ENCODE measurements at regions not wholly inside any gene's neighbourhood (a gene's known extent, or its start where the extent isn't known, plus 50 kb on each side); places are given as distances from the start of the nearest gene placed in this dataset.
"Not testable (repeated sequence)": the region's sequence is repeated elsewhere in the genome, so short reads cannot be mapped to it uniquely, and the experiment has no call there.

DNA sequence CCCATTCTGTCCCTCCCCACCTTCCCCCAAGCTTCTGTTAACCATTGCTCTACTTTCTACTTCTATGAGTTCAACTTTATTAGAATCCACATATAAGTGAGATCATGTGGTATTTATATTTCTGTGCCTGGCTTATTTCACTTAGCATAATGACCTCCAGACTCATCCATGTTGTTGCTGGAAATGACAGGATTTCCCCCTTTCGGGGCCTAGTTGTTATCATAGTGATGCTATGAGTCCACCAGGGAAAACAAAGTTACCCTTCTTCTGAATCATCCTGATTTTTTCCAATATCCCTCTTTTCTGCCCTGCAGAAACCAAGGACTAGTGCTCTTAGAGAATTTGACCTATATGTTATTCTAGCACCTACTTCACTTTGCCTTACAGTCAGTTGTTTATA is 53.2 kb upstream of the TERB2 start:
- not testable (repeated sequence) for DNase-seq (ENCODE audit: extremely low read depth, low read depth)

GRCh38 chr15:44904651-44905340 is 51.7 kb upstream of the TERB2 start:
- not testable (repeated sequence) for DNase-seq (ENCODE audit: extremely low read depth, low read depth)

Small RNA genes lying in the stretch of these regions (small RNA-seq; reads per million reads assigned to genes)
- gene RF00019 = 0 reads per million in 2 experiments
- 0 to 0.02 reads per million in 2 experiments for gene RNU1-119P
